Dermis microvascular lymphatic vessel endothelial cell (primary cell): ENCODE measurements at regions not wholly inside any gene's neighbourhood (a gene's known extent, or its start where the extent isn't known, plus 50 kb on each side); places are given as distances from the start of the nearest gene placed in this dataset.
"Not testable (repeated sequence)": the region's sequence is repeated elsewhere in the genome, so short reads cannot be mapped to it uniquely, and the experiment has no call there.

Experiments used
- DNase-seq, 2 donors: peaks; one replicate each; pipeline versions ENCODE4 v3.0.0 to v3.0.0-alpha.2; 2010; ENCODE audit warnings: low read depth in 2 of 2

GRCh38 chr7:138214926-138215325 lies 138.7 kb downstream of the AKR1D1 start:
- no peak for DNase-seq

- not testable (repeated sequence) for DNase-seq
These were observed 144.1 kb downstream of the AKR1D1 start for GRCh38 chr7:138220321-138220720.

GRCh38 chr7:138221388-138221787 lies 145.1 kb downstream of the AKR1D1 start:
- DNase-seq, result not testable (repeated sequence)

- no peak for DNase-seq
These were observed 147.2 kb downstream of the AKR1D1 start for GRCh38 chr7:138223402-138223879.

GRCh38 chr7:138226001-138226476 lies 149.8 kb downstream of the AKR1D1 start:
- DNase-seq, result peak; percentile 53 to 70

GRCh38 chr7:138226745-138227279 lies 150.6 kb downstream of the AKR1D1 start:
- DNase-seq, result no peak

- no peak for DNase-seq
These were observed 151.9 kb downstream of the AKR1D1 start for GRCh38 chr7:138228119-138228518.

- DNase-seq, result no peak
These were observed 152.5 kb downstream of the AKR1D1 start for GRCh38 chr7:138228769-138229168.

- DNase-seq, result no peak
These were observed 156.9 kb downstream of the AKR1D1 start for GRCh38 chr7:138233189-138233588.

GRCh38 chr7:138235207-138235606 lies 158.9 kb downstream of the AKR1D1 start:
- no peak for DNase-seq

- no peak for DNase-seq
These were observed 161.7 kb downstream of the AKR1D1 start for GRCh38 chr7:138237995-138238394.

- no peak for DNase-seq
These were observed 162.7 kb downstream of the AKR1D1 start for GRCh38 chr7:138238734-138239659.

GRCh38 chr7:138243430-138243829 lies 167.2 kb downstream of the AKR1D1 start:
- DNase-seq, result no peak

GRCh38 chr7:138243836-138244235 lies 167.6 kb downstream of the AKR1D1 start:
- DNase-seq, result no peak

- no peak for DNase-seq
These were observed 168.3 kb downstream of the AKR1D1 start for GRCh38 chr7:138244606-138245005.

- no peak for DNase-seq
These were observed 169.0 kb downstream of the AKR1D1 start for GRCh38 chr7:138245216-138245615.

- no peak for DNase-seq
These were observed 169.4 kb downstream of the AKR1D1 start for GRCh38 chr7:138245682-138246081.

- no peak for DNase-seq
These were observed 170.2 kb downstream of the AKR1D1 start for GRCh38 chr7:138246428-138246827.

- no peak for DNase-seq
These were observed 170.8 kb downstream of the AKR1D1 start for GRCh38 chr7:138247081-138247480.

GRCh38 chr7:138247568-138248333 lies 171.5 kb downstream of the AKR1D1 start:
- peak in 1 of 2 donors; percentile 13 for DNase-seq

GRCh38 chr7:138248609-138249008 lies 172.3 kb downstream of the AKR1D1 start:
- DNase-seq, result no peak

- no peak for DNase-seq
These were observed 173.7 kb downstream of the AKR1D1 start for GRCh38 chr7:138249975-138250374.
